Esophagus muscularis mucosa (tissue), 4 donors: ENCODE measurements at regions not wholly inside any gene's neighbourhood (a gene's known extent, or its start where the extent isn't known, plus 50 kb on each side); places are given as distances from the start of the nearest gene placed in this dataset.

ENCODE experiments used
- DNase-seq: peaks from one replicate; pipeline ENCODE4 v3.0.0-alpha.2; 2017; ENCODE audit errors: extremely low spot score
- H3K27ac ChIP-seq, 4 donors: fragments of 200-600 bp; sonication (generic); replicated peaks in 1 of 4; 1 replicate in 3 of 4; 2 replicates in 1 of 4; pipeline ENCODE4 v1.5.1; 2016 to 2019; ENCODE audit warnings: mild to moderate bottlenecking in 1 of 4
- H3K27me3 ChIP-seq, 4 donors: fragments of 200-600 bp; sonication (generic); one replicate each; pipeline versions ENCODE4 v1.5.1 to v1.6.0; 2016 to 2019
- H3K36me3 ChIP-seq, 4 donors: fragments of 200-600 bp; sonication (generic); one replicate each; pipeline ENCODE4 v1.5.1; 2016 to 2019
- H3K4me1 ChIP-seq, 4 donors: fragments of 200-600 bp; sonication (generic); one replicate each; pipeline ENCODE4 v1.5.1; 2016 to 2019
- H3K4me3 ChIP-seq, 4 donors: fragments of 200-600 bp; sonication (generic); 1 replicate in 2 of 4; 2 replicates in 2 of 4; pipeline ENCODE4 v1.5.1; 2016 to 2019; ENCODE audit warnings: mild to moderate bottlenecking in 4 of 4, moderate library complexity in 1 of 4
- H3K9me3 ChIP-seq, 4 donors: fragments of 200-600 bp; sonication (generic); 1 replicate in 3 of 4; 2 replicates in 1 of 4; pipeline ENCODE4 v1.5.1; 2016 to 2019
- EP300 ChIP-seq: sonication (generic); formaldehyde crosslinking; IDR thresholded peaks from one replicate; pipeline ENCODE4 v1.6.1; 2017; ENCODE audit warnings: antibody characterized with exemption
- POLR2A ChIP-seq: fragments of 450-650 bp; IDR thresholded peaks from one replicate; pipeline ENCODE4 v1.6.1; 2017; ENCODE audit warnings: antibody characterized with exemption, moderate library complexity, mild to moderate bottlenecking, low read depth
- POLR2AphosphoS5 ChIP-seq, 2 donors: sonication (generic); formaldehyde crosslinking; IDR thresholded peaks; one replicate each; pipeline ENCODE4 v1.6.1; 2017; ENCODE audit warnings: antibody characterized with exemption in 2 of 2
- WGBS: methylation state at CpG from one replicate; pipeline ENCODE4 v1.1.5; 2018; 5-methylcytosine and 5-hydroxymethylcytosine counted together
- intact Hi-C: fragments of 100-400 bp; cut with DNase I; formaldehyde crosslinking; loops from one replicate; pipeline ENCODE4 v1.15.1; 2023
- TF ChIP-seq, protein P1 (sequence below), 3 experiments: fragments of 200-600 bp in 2 of 3; fragments of 450-650 bp in 1 of 3; sonication (generic) in 2 of 3; IDR thresholded peaks; one replicate each; pipeline ENCODE4 v1.5.1; 2017 to 2019; ENCODE audit warnings: antibody characterized with exemption in 3 of 3, mild to moderate bottlenecking in 2 of 3, moderate library complexity in 1 of 3

DNA sequence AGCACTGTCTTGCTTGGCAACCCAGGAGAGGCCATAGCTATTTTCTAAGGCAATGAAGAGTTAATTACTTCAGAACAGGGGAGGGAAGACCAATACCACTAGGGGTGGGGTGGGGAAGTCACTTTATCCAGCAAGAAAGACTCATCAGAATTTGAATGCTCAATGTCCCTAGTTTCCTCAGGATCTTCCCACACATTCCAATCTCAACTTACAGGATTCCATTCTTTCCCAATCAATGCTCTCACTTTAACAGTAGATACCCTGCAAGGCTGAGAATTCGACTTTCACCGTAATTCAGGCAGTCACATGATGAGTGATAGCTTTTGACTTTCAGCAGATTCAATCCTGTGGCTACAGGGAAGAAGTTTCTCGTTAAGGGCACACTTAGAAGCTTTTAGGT, 526.6 kb upstream of the SEL1L start:
- WGBS, result 73% methylated on average over 3 of the region's 3 CpGs
- TF ChIP-seq, protein P1, sequence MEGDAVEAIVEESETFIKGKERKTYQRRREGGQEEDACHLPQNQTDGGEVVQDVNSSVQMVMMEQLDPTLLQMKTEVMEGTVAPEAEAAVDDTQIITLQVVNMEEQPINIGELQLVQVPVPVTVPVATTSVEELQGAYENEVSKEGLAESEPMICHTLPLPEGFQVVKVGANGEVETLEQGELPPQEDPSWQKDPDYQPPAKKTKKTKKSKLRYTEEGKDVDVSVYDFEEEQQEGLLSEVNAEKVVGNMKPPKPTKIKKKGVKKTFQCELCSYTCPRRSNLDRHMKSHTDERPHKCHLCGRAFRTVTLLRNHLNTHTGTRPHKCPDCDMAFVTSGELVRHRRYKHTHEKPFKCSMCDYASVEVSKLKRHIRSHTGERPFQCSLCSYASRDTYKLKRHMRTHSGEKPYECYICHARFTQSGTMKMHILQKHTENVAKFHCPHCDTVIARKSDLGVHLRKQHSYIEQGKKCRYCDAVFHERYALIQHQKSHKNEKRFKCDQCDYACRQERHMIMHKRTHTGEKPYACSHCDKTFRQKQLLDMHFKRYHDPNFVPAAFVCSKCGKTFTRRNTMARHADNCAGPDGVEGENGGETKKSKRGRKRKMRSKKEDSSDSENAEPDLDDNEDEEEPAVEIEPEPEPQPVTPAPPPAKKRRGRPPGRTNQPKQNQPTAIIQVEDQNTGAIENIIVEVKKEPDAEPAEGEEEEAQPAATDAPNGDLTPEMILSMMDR (IDR thresholded peaks at IDR 0.05), result no peak
- Histone ChIP-seq H3K27me3 (no peaks in the 10 kb centered on the region), H3K9me3 (no peaks in the 10 kb centered on the region), H3K4me3 (no peak overlapping the region), H3K4me1 (peaks cover 0 to 8% (median 0%) of the 10 kb centered on the region in 4 donors), H3K27ac (no peak overlapping the region), H3K36me3 (no peaks in the 10 kb centered on the region)
- intact Hi-C loops, result no loop called here
- no peak for DNase-seq

- no peak overlapping the region for H3K4me3 ChIP-seq
- WGBS, result 66% methylated on average over 11 of the region's 11 CpGs
- no peaks in the 10 kb centered on the region for H3K4me1 ChIP-seq
- no peaks in the 10 kb centered on the region for H3K9me3 ChIP-seq
- intact Hi-C loops, result no loop called here
- no peak overlapping the region for H3K27ac ChIP-seq
- no peak for DNase-seq
- H3K27me3 ChIP-seq, result no peaks in the 10 kb centered on the region
- no peaks in the 10 kb centered on the region for H3K36me3 ChIP-seq
- TF ChIP-seq POLR2A (no peak), POLR2AphosphoS5 (IDR thresholded peaks at IDR 0.05) (no peak), EP300 (no peak)
- TF ChIP-seq, protein P1 (IDR thresholded peaks at IDR 0.05), result no peak
Measured at GRCh38 chr14:82067221-82067875, 533.7 kb upstream of the SEL1L start.

GRCh38 chr14:82070040-82070439, 536.4 kb upstream of the SEL1L start:
- WGBS, result 70% methylated on average over 3 of the region's 3 CpGs
- no peak overlapping the region for H3K27ac ChIP-seq
- H3K9me3 ChIP-seq, result no peaks in the 10 kb centered on the region
- H3K36me3 ChIP-seq, result no peaks in the 10 kb centered on the region
- H3K4me3 ChIP-seq, result no peak overlapping the region
- TF ChIP-seq EP300 (no peak), POLR2AphosphoS5 (IDR thresholded peaks at IDR 0.05) (no peak), POLR2A (no peak)
- TF ChIP-seq, protein P1 (IDR thresholded peaks at IDR 0.05), result no peak
- H3K27me3 ChIP-seq, result no peaks in the 10 kb centered on the region
- H3K4me1 ChIP-seq, result no peaks in the 10 kb centered on the region
- intact Hi-C loops, result no loop called here
- DNase-seq, result no peak

GRCh38 chr14:82070753-82071152, 537.1 kb upstream of the SEL1L start:
- no peaks in the 10 kb centered on the region for H3K27me3 ChIP-seq
- TF ChIP-seq POLR2AphosphoS5 (IDR thresholded peaks at IDR 0.05) (no peak), POLR2A (no peak), EP300 (no peak)
- TF ChIP-seq, protein P1 (IDR thresholded peaks at IDR 0.05), result no peak
- no peak overlapping the region for H3K27ac ChIP-seq
- H3K4me1 ChIP-seq, result no peaks in the 10 kb centered on the region
- no peak for DNase-seq
- H3K9me3 ChIP-seq, result no peaks in the 10 kb centered on the region
- H3K4me3 ChIP-seq, result no peak overlapping the region
- 34% methylated on average over 3 of the region's 3 CpGs for WGBS
- intact Hi-C loops, result no loop called here
- no peaks in the 10 kb centered on the region for H3K36me3 ChIP-seq

DNA sequence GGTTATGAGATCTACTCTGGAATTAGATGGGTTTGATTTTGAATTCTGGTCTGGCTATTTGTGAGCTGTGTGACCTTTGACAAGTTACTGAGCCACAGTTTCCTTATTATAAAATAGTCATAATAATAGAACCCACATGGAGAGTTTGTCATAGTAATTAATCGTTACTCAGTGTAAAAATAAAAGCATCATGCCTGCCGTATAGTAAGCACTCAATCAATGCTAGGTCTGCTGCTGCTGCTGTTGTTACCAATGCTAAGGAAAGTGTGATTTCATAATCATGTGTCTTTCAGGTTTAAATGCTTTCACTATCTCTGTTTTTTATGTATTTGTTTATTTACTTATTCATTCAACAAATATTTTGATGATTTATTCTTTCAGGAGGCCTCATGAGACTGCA, 539.9 kb upstream of the SEL1L start:
- 67% methylated on average over 2 of the region's 2 CpGs for WGBS
- intact Hi-C loops, result no loop called here
- no peak overlapping the region for H3K4me3 ChIP-seq
- DNase-seq, result no peak
- no peak overlapping the region for H3K27ac ChIP-seq
- TF ChIP-seq POLR2A (no peak), POLR2AphosphoS5 (IDR thresholded peaks at IDR 0.05) (no peak), EP300 (no peak)
- TF ChIP-seq, protein P1 (IDR thresholded peaks at IDR 0.05), result no peak
- H3K9me3 ChIP-seq, result no peaks in the 10 kb centered on the region
- no peaks in the 10 kb centered on the region for H3K4me1 ChIP-seq
- H3K36me3 ChIP-seq, result no peaks in the 10 kb centered on the region
- H3K27me3 ChIP-seq, result no peaks in the 10 kb centered on the region
